ENCODE measurements at regions not wholly inside any gene's neighbourhood (a gene's known extent, or its start where the extent isn't known, plus 50 kb on each side); places are given as distances from the start of the nearest gene placed in this dataset.
A peak's percentile ranks its signal among the peaks of the same experiment; 100 is the strongest.
"Not testable (repeated sequence)": the region's sequence is repeated elsewhere in the genome, so short reads cannot be mapped to it uniquely, and the experiment has no call there.

DNA sequence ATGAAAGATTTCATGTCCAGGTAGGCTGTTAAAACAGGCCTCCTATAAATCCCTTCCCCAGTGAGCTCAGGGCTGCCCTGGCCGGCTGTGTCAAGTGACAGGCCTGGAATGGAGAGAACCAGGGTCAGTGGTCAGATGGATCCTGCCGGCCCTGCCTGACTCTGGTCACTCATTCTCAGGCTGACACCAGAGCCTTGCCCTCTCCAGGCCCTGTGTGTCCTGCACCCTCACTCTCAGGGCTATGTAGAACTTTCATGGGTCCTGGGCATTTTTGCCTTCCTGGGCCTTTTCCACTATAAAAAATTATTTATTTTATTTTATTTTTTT, 82.0 kb upstream of the RGPD5 start:
- no peak for TF ChIP-seq POLR2A (IDR thresholded peaks at IDR 0.05)
- TF ChIP-seq, protein P1, sequence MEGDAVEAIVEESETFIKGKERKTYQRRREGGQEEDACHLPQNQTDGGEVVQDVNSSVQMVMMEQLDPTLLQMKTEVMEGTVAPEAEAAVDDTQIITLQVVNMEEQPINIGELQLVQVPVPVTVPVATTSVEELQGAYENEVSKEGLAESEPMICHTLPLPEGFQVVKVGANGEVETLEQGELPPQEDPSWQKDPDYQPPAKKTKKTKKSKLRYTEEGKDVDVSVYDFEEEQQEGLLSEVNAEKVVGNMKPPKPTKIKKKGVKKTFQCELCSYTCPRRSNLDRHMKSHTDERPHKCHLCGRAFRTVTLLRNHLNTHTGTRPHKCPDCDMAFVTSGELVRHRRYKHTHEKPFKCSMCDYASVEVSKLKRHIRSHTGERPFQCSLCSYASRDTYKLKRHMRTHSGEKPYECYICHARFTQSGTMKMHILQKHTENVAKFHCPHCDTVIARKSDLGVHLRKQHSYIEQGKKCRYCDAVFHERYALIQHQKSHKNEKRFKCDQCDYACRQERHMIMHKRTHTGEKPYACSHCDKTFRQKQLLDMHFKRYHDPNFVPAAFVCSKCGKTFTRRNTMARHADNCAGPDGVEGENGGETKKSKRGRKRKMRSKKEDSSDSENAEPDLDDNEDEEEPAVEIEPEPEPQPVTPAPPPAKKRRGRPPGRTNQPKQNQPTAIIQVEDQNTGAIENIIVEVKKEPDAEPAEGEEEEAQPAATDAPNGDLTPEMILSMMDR (IDR thresholded peaks at IDR 0.05): no peak
- WGBS, 4 donors: 89 to 94% (median 93%) methylated on average over 2 of the region's 2 CpGs

DNA sequence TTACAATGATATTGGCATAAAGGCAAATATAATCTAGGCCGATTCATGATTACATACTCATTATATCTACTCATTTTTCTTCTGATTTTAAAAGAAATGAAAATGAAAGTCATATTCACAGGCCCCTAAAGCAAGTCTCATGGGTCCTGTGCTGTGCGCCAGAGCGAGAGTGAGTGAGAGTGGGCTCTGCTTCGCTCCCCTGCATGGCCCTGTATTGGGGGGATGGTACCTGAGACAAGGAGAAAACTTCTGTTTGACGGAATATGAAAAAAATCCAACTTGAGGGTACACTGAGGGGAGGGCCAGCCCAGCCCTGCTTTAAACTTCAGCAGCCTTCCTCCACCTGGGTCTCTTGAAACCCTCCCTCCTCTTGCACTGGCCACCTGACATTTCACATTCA, 81.4 kb upstream of the RGPD5 start:
- Histone ChIP-seq H3K36me3 (no peaks in the 10 kb centered on the region), H3K4me3 (no peak overlapping the region), H3K4me1 (no peaks in the 10 kb centered on the region), H3K27ac (no peak overlapping the region), H3K27me3 (no peaks in the 10 kb centered on the region), H3K9me3 (no peaks in the 10 kb centered on the region)
- WGBS, 4 donors: 95 to 97% (median 97%) methylated on average over 5 of the region's 5 CpGs
- intact Hi-C loops (cut with DNase I): loop anchor here in 2 of 10 donors (10.0 kb wide), 1 partner anchor 168 kb away; no protein-coding TSS in a partner anchor
- DNase-seq: no peak
- TF ChIP-seq, protein P1 (IDR thresholded peaks at IDR 0.05): no peak
- TF ChIP-seq POLR2A (IDR thresholded peaks at IDR 0.05): no peak
- ATAC-seq: no peak

More for the DNA sequence above, 82.0 kb upstream of the RGPD5 start:
- H3K36me3 ChIP-seq: no peaks in the 10 kb centered on the region
- no peaks in the 10 kb centered on the region for H3K4me1 ChIP-seq
- DNase-seq: no peak
- H3K27me3 ChIP-seq: no peaks in the 10 kb centered on the region
- H3K27ac ChIP-seq: no peak overlapping the region
- ATAC-seq: no peak
- H3K4me3 ChIP-seq: no peak overlapping the region
- intact Hi-C loops (cut with DNase I): loop anchor here in 2 of 10 donors (10.0 kb wide), 1 partner anchor 167 kb away; no protein-coding TSS in a partner anchor
- no peaks in the 10 kb centered on the region for H3K9me3 ChIP-seq

DNA sequence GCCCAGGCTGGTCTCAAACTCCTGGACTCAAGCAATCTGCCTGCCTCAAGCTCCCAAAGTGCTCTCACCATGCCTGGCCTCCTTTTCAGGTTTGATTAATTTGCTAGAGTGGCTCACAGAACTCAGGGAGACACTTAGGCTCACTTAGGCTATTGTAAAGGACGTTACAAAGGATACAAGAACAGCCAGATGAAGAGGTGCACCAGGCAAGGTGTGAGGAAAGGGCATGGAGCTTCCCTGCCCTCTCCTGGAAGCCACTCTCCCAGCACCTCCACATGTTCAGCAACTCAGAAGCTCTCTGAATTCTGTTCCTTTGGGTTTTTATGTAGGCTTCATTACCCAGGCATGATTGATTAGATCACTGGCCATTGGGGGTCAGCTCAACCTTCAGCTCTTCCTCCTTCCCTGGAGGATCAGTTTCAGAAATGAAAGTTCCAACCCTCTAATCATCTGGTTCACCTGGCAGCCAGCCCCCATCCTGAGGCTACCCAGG, 78.7 kb upstream of the RGPD5 start:
- no peaks in the 10 kb centered on the region for H3K36me3 ChIP-seq
- H3K4me3 ChIP-seq: no peak overlapping the region
- intact Hi-C loops (cut with DNase I): loop anchor here (1.0 to 10.0 kb wide), 4 partner anchors 168 to 171 kb away; no protein-coding TSS in a partner anchor
- 17 to 42% (median 29%) methylated on average over 1 of the region's 1 CpG for WGBS, 4 donors
- TF ChIP-seq POLR2A (IDR thresholded peaks at IDR 0.05): no peak
- TF ChIP-seq, protein P1 (IDR thresholded peaks at IDR 0.05): peak; percentile 38 to 71 (median 57)
- no peaks in the 10 kb centered on the region for H3K4me1 ChIP-seq
- DNase-seq (peak in 1 of 5 donors; percentile 40), ATAC-seq (peak; percentile 74 to 89 (median 86))
- H3K27ac ChIP-seq: no peak overlapping the region
- H3K9me3 ChIP-seq: peaks cover 0 to 5% (median 0%) of the 10 kb centered on the region in 12 donors
- H3K27me3 ChIP-seq: no peaks in the 10 kb centered on the region

GRCh38 chr2:109716596-109716995, 77.5 kb upstream of the RGPD5 start:
- 56 to 71% (median 63%) methylated on average over 4 of the region's 4 CpGs for WGBS, 4 donors
- not testable (repeated sequence) for DNase-seq, H3K4me1 ChIP-seq, H3K36me3 ChIP-seq, H3K4me3 ChIP-seq, H3K9me3 ChIP-seq, ATAC-seq, H3K27me3 ChIP-seq, H3K27ac ChIP-seq
- intact Hi-C loops (cut with DNase I): loop anchor here in 7 of 10 donors (5.0 to 10.0 kb wide), 2 partner anchors 169 to 172 kb away; no protein-coding TSS in a partner anchor

- Histone ChIP-seq H3K4me1 (no peaks in the 10 kb centered on the region), H3K36me3 (no peaks in the 10 kb centered on the region), H3K27ac (no peak overlapping the region), H3K9me3 (peaks cover 0 to 5% (median 0%) of the 10 kb centered on the region in 12 donors), H3K27me3 (no peaks in the 10 kb centered on the region), H3K4me3 (no peak overlapping the region)
- ATAC-seq (no peak), DNase-seq (no peak)
- intact Hi-C loops (cut with DNase I): loop anchor here in 7 of 10 donors (5.0 to 10.0 kb wide), 2 partner anchors 171 to 173 kb away; no protein-coding TSS in a partner anchor
- TF ChIP-seq, protein P1 (IDR thresholded peaks at IDR 0.05): no peak
- no peak for TF ChIP-seq POLR2A (IDR thresholded peaks at IDR 0.05)
- 95 to 99% (median 98%) methylated on average over 2 of the region's 2 CpGs for WGBS, 4 donors
Observed at GRCh38 chr2:109718139-109718538, 76.0 kb upstream of the RGPD5 start.
